Brain microvascular endothelial cell (primary cell): ENCODE measurements at regions not wholly inside any gene's neighbourhood (a gene's known extent, or its start where the extent isn't known, plus 50 kb on each side); places are given as distances from the start of the nearest gene placed in this dataset.

ENCODE experiments used
- DNase-seq: peaks from one replicate; pipeline ENCODE4 v3.0.0-alpha.2; 2020
- H3K27ac ChIP-seq: fragments of 250-450 bp; sonication (Bioruptor Pico); 2 replicates; pipeline ENCODE4 v1.5.1; 2020; ENCODE audit warnings: mild to moderate bottlenecking, moderate library complexity
- H3K27me3 ChIP-seq: fragments of 250-450 bp; sonication (Bioruptor Pico); replicated peaks from 2 replicates; pipeline ENCODE4 v1.5.1; 2020; ENCODE audit warnings: mild to moderate bottlenecking
- H3K36me3 ChIP-seq: fragments of 250-450 bp; sonication (Bioruptor Pico); replicated peaks from 2 replicates; pipeline ENCODE4 v1.5.1; 2020; ENCODE audit warnings: mild to moderate bottlenecking
- H3K4me3 ChIP-seq: 2 replicates; pipeline ENCODE4 v1.5.1; 2011; ENCODE audit warnings: low read depth, mild to moderate bottlenecking, control low read depth, low read length, moderate library complexity
- CTCF ChIP-seq: IDR thresholded peaks from 2 replicates; pipeline ENCODE4 v1.5.1; 2011; ENCODE audit warnings: low read depth, mild to moderate bottlenecking, moderate library complexity, low read length, control low read depth, inconsistent platforms; ENCODE audit errors: missing control alignments
- in situ Hi-C: cut with HindIII; loops from 2 replicates; pipeline ENCODE4 v1.10.0; 2017; ENCODE audit warnings: low sequenced_read_pairs, low pct_ligation_motif_present

GRCh38 chr3:77795013-77795412 is 755.1 kb downstream of the ROBO2 start:
- H3K27me3 ChIP-seq: no peaks in the 10 kb centered on the region
- H3K27ac ChIP-seq: no peak overlapping the region
- no peaks in the 10 kb centered on the region for H3K36me3 ChIP-seq
- TF ChIP-seq CTCF: no peak
- in situ Hi-C loops: no loop called here
- no peak overlapping the region for H3K4me3 ChIP-seq
- no peak for DNase-seq

GRCh38 chr3:77799278-77799677 is 759.4 kb downstream of the ROBO2 start:
- no peak for DNase-seq
- Histone ChIP-seq H3K4me3 (no peak overlapping the region), H3K36me3 (no peaks in the 10 kb centered on the region), H3K27ac (no peak overlapping the region), H3K27me3 (no peaks in the 10 kb centered on the region)
- no peak for TF ChIP-seq CTCF
- in situ Hi-C loops: no loop called here

- Histone ChIP-seq H3K27me3 (no peaks in the 10 kb centered on the region), H3K4me3 (no peak overlapping the region), H3K36me3 (no peaks in the 10 kb centered on the region), H3K27ac (no peak overlapping the region)
- TF ChIP-seq CTCF: no peak
- in situ Hi-C loops: no loop called here
- no peak for DNase-seq
These were observed 761.0 kb downstream of the ROBO2 start for GRCh38 chr3:77800893-77801292.

- TF ChIP-seq CTCF: no peak
- H3K4me3 ChIP-seq: no peak overlapping the region
- H3K27me3 ChIP-seq: no peaks in the 10 kb centered on the region
- no peak for DNase-seq
- H3K36me3 ChIP-seq: no peaks in the 10 kb centered on the region
- H3K27ac ChIP-seq: no peak overlapping the region
- in situ Hi-C loops: no loop called here
These were observed 767.4 kb downstream of the ROBO2 start for GRCh38 chr3:77807312-77807711.

- DNase-seq: no peak
- in situ Hi-C loops: no loop called here
These were observed 774.9 kb downstream of the ROBO2 start for GRCh38 chr3:77814845-77815244.

More at GRCh38 chr3:77814845-77815244, 774.9 kb downstream of the ROBO2 start:
- no peak for TF ChIP-seq CTCF
- no peaks in the 10 kb centered on the region for H3K27me3 ChIP-seq
- no peak overlapping the region for H3K4me3 ChIP-seq
- no peaks in the 10 kb centered on the region for H3K36me3 ChIP-seq
- H3K27ac ChIP-seq: no peak overlapping the region
